Mesodermal cell (in vitro differentiated cells): ENCODE measurements at regions not wholly inside any gene's neighbourhood (a gene's known extent, or its start where the extent isn't known, plus 50 kb on each side); places are given as distances from the start of the nearest gene placed in this dataset.
"Not testable (repeated sequence)": the region's sequence is repeated elsewhere in the genome, so short reads cannot be mapped to it uniquely, and the experiment has no call there.

Experiments used
- H3K27ac ChIP-seq: 2 replicates; pipeline ENCODE4 v1.7.0; 2013; ENCODE audit warnings: mild to moderate bottlenecking, low read depth, low read length, moderate library complexity; ENCODE audit not compliant: severe bottlenecking
- H3K36me3 ChIP-seq: 2 replicates; pipeline ENCODE4 v1.7.1; 2013; ENCODE audit warnings: mild to moderate bottlenecking, low read length, moderate library complexity; ENCODE audit not compliant: control insufficient read depth, insufficient read depth
- H3K4me1 ChIP-seq: one replicate; pipeline ENCODE4 v1.7.1; 2013; ENCODE audit warnings: mild to moderate bottlenecking, low read length; ENCODE audit not compliant: insufficient read depth, control insufficient read depth, poor library complexity, severe bottlenecking
- H3K4me3 ChIP-seq: 2 replicates; pipeline ENCODE4 v1.7.0; 2013; ENCODE audit warnings: low read length, control low read depth, mild to moderate bottlenecking; ENCODE audit not compliant: insufficient read depth, poor library complexity, severe bottlenecking; ENCODE audit errors: extremely low read depth
- H3K9me3 ChIP-seq: 2 replicates; pipeline ENCODE4 v1.7.1; 2013; ENCODE audit warnings: mild to moderate bottlenecking, low read length, moderate library complexity; ENCODE audit not compliant: control insufficient read depth
- WGBS, 2 experiments: methylation state at CpG; one replicate each; pipeline ENCODE4 v1.1.5; 2013; ENCODE audit warnings: missing lambda C conversion rate in 2 of 2; ENCODE audit not compliant: insufficient coverage in 2 of 2; 5-methylcytosine and 5-hydroxymethylcytosine counted together

DNA sequence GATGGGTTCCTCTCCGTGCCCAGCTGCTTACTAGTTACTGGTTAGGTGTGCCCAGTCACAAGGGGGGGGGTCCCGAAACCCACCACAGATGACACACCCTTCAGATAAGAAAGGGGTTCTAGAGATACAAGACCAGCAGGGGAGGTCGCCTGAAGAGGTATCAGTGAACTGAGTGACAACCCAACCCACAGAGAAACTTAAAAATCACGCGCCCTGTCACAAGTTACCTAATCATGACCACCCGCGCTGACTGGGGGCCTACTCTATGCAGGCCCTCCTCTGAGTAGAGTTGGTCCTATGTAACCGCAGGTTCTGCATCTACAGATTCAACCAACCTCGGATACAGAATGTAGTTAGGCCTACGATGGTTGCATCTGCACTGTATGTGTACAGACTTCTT, 210.3 kb upstream of the SFSWAP start:
- no peaks in the 10 kb centered on the region for H3K36me3 ChIP-seq
- no peaks in the 10 kb centered on the region for H3K4me1 ChIP-seq
- 88 to 96% methylated on average over 4 to 7 of the region's 10 CpGs for WGBS, 2 experiments
- H3K4me3 ChIP-seq = no peak overlapping the region
- H3K9me3 ChIP-seq = no peaks in the 10 kb centered on the region
- no peak overlapping the region for H3K27ac ChIP-seq

GRCh38 chr12:131505561-131505960, 205.3 kb upstream of the SFSWAP start:
- Histone ChIP-seq H3K9me3 (no peaks in the 10 kb centered on the region), H3K27ac (no peak overlapping the region), H3K36me3 (no peaks in the 10 kb centered on the region), H3K4me3 (no peak overlapping the region), H3K4me1 (no peaks in the 10 kb centered on the region)
- WGBS, 2 experiments = 60 to 63% methylated on average over 7 to 9 of the region's 9 CpGs

- Histone ChIP-seq H3K27ac (no peak overlapping the region), H3K4me3 (no peak overlapping the region), H3K36me3 (no peaks in the 10 kb centered on the region), H3K4me1 (peaks cover 7% of the 10 kb centered on the region), H3K9me3 (no peaks in the 10 kb centered on the region)
- 81 to 95% methylated on average over 5 to 6 of the region's 6 CpGs for WGBS, 2 experiments
These were observed 204.5 kb upstream of the SFSWAP start for GRCh38 chr12:131506426-131506825.

DNA sequence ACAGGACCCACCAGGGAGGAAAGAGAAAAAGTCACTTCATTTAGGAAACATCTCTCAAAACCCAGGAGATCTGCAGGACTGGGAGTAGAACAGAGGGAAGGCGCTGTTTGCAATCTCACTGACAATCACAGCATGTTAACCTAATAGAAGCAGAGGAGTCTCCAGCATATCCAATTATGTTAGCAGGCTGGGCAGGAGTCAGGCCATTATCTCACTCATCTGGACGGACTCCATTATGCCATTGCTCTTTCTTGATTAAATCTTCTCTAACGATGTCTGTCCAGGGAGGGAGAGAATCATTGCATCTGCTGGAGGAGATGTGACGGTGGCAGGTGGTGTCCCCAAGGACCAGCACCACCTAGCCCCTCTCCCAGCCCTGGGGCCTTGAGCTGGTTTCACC, 203.8 kb upstream of the SFSWAP start:
- Histone ChIP-seq H3K27ac (no peak overlapping the region), H3K4me3 (no peak overlapping the region), H3K4me1 (peaks cover 9% of the 10 kb centered on the region), H3K36me3 (no peaks in the 10 kb centered on the region), H3K9me3 (no peaks in the 10 kb centered on the region)
- WGBS, 2 experiments = 86 to 100% methylated on average over 1 to 2 of the region's 4 CpGs

GRCh38 chr12:131507881-131508280, 203.0 kb upstream of the SFSWAP start:
- peaks cover 9% of the 10 kb centered on the region for H3K4me1 ChIP-seq
- H3K36me3 ChIP-seq = no peaks in the 10 kb centered on the region
- no peaks in the 10 kb centered on the region for H3K9me3 ChIP-seq
- H3K27ac ChIP-seq = no peak overlapping the region
- WGBS, 2 experiments = 74 to 100% methylated on average over 2 of the region's 9 CpGs
- no peak overlapping the region for H3K4me3 ChIP-seq

DNA sequence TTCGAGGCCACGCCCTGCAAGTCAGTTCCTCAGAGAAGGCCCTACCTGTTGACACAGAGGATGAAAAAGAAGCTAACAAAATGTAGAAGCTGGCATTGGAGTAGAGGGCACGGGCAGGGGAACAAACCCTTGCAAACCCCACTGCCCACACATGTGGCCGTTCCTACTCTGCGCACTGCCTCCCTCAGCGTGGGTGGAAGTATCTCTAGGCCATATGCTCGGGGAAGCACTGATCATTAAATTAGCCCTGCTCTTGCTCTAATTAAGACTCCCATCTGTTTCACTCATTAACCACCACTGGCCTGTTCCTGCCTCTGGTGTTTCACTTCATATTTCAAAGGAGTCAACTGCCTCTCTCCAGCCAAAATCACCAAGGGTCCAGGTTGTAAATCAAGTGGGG, 201.2 kb upstream of the SFSWAP start:
- Histone ChIP-seq H3K4me1 (peaks cover 9% of the 10 kb centered on the region), H3K36me3 (no peaks in the 10 kb centered on the region), H3K9me3 (no peaks in the 10 kb centered on the region), H3K4me3 (no peak overlapping the region), H3K27ac (no peak overlapping the region)
- 82% methylated on average over 7 of the region's 7 CpGs for WGBS, 2 experiments

DNA sequence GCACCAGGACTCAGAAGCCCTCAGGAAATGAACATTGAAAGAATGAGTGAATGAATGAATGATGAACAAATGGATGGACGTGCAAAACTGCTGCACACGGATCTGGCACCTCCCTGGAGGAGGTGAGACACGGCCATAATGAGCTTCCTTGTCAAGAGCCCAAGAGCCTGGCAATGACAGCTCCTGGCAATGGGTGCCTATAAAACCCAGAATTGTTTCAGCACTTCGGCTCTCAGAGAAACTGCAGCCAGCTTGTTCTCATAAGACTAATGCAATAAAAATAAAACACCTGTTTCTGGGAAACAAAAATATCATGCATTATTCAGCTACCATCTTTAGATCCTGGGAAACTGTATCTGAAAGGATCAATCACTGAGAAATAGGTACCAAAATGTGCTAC, 200.5 kb upstream of the SFSWAP start:
- H3K4me3 ChIP-seq = no peak overlapping the region
- WGBS, 2 experiments = 84 to 98% methylated on average over 4 of the region's 4 CpGs
- H3K27ac ChIP-seq = no peak overlapping the region
- no peaks in the 10 kb centered on the region for H3K9me3 ChIP-seq
- peaks cover 9% of the 10 kb centered on the region for H3K4me1 ChIP-seq
- no peaks in the 10 kb centered on the region for H3K36me3 ChIP-seq

- no peaks in the 10 kb centered on the region for H3K36me3 ChIP-seq
- peaks cover 9% of the 10 kb centered on the region for H3K4me1 ChIP-seq
- H3K4me3 ChIP-seq = no peak overlapping the region
- WGBS, 2 experiments = 64 to 69% methylated on average over 2 to 7 of the region's 7 CpGs
- no peak overlapping the region for H3K27ac ChIP-seq
- H3K9me3 ChIP-seq = no peaks in the 10 kb centered on the region
These were observed 199.5 kb upstream of the SFSWAP start for GRCh38 chr12:131511391-131511802.

- H3K4me3 ChIP-seq = no peak overlapping the region
- peaks cover 9% of the 10 kb centered on the region for H3K4me1 ChIP-seq
- H3K36me3 ChIP-seq = no peaks in the 10 kb centered on the region
- 92 to 100% methylated on average over 7 to 11 of the region's 11 CpGs for WGBS, 2 experiments
- no peak overlapping the region for H3K27ac ChIP-seq
- H3K9me3 ChIP-seq = no peaks in the 10 kb centered on the region
These were observed 198.9 kb upstream of the SFSWAP start for GRCh38 chr12:131511803-131512561.

GRCh38 chr12:131513606-131514005, 197.3 kb upstream of the SFSWAP start:
- Histone ChIP-seq H3K4me3 (no peak overlapping the region), H3K4me1 (peaks cover 9% of the 10 kb centered on the region), H3K9me3 (no peaks in the 10 kb centered on the region), H3K36me3 (no peaks in the 10 kb centered on the region), H3K27ac (no peak overlapping the region)
- 55 to 56% methylated on average over 3 to 5 of the region's 6 CpGs for WGBS, 2 experiments

DNA sequence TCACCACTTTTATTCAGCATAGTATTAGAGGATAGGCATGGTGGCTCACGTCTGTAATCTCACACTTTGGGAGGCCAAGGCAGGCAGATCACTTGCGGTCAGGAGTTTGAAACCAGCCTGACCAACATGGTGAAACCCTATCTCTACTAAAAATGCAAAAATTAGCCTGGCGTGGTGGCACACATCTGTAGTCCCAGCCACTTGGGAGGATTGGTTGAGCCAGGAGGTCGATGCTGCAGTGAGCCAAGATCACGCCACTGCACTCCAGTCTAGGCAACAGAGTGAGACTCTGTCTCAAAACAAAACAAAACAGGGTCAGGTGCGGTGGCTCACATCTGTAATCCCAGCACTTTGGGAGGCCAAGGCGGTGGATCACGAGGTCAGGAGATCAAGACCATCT, 190.3 kb upstream of the SFSWAP start:
- H3K4me3 ChIP-seq, H3K9me3 ChIP-seq, H3K27ac ChIP-seq, H3K36me3 ChIP-seq, H3K4me1 ChIP-seq: not testable (repeated sequence)
- WGBS, 2 experiments = 83 to 84% methylated on average over 4 of the region's 8 CpGs
